Stimulated activated CD8-positive, alpha-beta memory T cell treated with anti-CD3 and anti-CD28 coated beads, Interleukin-15, amount 100 ng/mL, for 48 hours (primary cell): ENCODE measurements at regions not wholly inside any gene's neighbourhood (a gene's known extent, or its start where the extent isn't known, plus 50 kb on each side); places are given as distances from the start of the nearest gene placed in this dataset.
"Not testable (repeated sequence)": the region's sequence is repeated elsewhere in the genome, so short reads cannot be mapped to it uniquely, and the experiment has no call there.

Source experiments
- DNase-seq, 2 donors: peaks; one replicate each; pipeline ENCODE4 v3.0.0-alpha.2; 2020; ENCODE audit warnings: low read depth in 2 of 2

DNA sequence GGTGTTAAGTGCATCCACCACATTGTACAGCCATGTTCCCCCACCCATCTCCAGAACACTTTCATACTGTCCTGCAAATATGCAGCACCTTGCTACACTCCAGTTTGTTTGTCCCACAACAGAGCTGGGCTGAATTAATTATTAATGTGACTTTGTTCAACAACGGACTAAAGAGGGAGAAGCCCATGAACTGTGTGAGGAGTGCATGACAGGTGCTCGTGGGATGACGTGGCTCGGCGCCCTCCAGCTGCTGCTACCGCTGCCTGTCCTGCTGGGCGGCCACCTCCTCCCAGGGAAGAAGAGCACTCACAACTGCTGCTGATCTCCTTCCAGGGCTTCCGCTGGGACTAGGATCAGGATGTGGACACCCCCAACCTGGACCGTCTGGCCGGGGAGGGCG lies 111.2 kb upstream of the DEFB108B start:
- not testable (repeated sequence) for DNase-seq

DNA sequence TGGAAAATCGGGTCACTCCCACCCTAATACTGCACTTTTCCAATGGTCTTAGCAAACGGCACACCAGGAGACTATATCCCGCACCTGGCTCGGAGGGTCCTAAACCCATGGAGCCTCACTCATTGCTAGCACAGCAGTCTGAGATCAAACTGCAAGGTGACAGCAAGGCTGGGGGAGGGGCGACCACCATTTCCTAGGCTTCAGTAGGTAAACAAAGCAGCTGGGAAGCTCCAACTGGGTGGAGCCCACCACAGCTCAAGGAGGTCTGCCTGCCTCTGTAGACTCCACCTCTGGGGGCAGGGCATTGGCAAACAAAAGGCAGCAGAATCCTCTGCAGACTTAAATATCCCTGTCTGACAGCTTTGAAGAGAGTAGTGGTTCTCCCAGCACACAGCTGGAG lies 109.0 kb upstream of the DEFB108B start:
- DNase-seq: not testable (repeated sequence)

DNA sequence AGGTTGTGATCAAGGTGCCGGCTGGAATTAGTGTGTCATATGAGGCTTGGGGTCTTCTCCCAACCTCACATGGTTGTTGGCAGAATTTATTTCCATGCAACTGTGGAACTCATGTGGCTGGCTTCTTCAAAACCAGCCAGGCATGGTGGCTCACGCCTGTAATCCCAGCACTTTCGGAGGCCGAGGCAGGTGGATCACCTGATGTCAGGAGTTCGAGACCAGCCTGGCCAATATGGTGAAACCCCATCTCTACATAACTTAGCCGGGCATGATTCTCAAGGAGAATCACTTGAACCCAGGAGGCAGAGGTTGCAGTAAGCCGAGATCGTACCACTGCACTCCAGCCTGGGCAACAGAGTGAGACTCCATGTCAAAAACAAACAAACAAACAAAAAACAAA lies 102.3 kb upstream of the DEFB108B start:
- not testable (repeated sequence) for DNase-seq

DNA sequence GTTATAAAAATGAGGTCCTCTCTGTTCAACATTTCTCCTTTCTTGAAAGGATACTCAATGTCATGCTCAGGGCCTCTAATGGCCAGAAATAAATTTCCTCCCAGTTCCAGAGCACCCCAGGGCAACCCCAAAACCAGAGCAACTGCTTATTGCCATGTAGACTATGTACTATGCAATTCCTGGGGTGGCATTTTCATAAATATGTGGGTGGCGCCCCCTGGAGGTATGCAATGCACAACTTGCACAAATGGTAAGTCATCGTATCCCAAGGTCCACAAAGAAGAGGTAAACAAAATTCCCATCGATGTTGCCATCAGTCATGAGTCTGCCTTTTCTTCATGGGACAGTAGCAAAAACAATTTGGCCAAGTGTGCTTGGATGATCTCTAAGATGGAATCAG lies 98.6 kb upstream of the DEFB108B start:
- DNase-seq: not testable (repeated sequence)

DNA sequence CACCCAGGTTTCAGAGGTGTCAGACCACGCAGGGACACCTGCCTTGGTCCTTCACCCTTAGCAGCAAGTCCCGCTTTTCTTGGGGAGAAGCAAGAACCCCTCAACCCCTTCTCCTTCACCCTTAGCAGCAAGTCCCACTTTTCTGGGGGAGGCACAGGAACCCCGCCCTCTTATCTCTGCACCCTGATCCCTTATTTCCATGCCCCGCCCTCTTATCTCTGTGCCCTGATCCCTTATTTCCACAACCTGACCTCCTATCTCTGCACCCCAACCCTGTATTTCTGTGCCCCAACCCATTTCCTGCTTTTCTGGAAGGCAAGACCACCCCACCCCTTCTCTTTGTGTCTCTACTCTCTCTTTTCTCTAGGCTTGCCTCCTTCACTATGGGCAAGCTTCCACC lies 94.7 kb upstream of the DEFB108B start:
- not testable (repeated sequence) for DNase-seq

DNA sequence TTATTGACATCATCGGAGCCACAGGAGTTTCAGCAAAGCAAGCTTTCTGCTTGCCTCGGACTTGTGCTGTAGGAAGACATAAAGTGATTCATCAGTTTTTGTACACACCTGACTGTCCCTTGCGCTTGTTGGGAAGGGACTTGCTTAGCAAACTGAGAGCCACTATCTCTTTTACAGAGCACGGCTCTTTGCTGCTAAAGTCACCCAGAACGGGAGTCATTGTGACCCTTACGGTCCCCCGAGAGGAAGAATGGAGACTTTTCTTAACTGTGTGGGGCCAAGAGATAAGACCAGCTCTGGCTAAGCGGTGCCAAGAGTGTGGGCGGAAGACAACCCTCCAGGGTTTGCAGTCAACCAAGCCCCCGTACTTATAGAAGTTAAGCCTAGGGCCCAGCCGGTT lies 89.6 kb upstream of the DEFB108B start:
- not testable (repeated sequence) for DNase-seq

DNA sequence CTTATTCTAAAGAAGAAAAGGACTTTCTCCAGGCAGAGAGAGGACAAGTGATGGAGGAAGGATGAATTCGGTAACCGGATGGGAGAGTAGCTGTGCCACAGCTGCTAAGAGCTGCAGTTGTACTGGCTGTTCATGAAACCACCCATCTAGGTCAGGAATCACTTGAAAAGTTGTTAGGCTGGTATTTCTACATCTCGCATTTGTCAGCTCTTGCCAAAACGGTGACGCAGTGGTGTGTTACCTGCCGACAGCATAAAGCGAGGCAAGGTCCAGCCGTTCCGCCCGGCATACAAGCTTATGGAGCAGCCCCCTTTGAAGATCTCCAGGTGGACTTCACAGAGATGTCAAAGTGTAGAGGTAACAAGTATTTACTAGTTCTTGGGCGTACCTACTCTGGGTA lies 87.3 kb upstream of the DEFB108B start:
- not testable (repeated sequence) for DNase-seq

DNA sequence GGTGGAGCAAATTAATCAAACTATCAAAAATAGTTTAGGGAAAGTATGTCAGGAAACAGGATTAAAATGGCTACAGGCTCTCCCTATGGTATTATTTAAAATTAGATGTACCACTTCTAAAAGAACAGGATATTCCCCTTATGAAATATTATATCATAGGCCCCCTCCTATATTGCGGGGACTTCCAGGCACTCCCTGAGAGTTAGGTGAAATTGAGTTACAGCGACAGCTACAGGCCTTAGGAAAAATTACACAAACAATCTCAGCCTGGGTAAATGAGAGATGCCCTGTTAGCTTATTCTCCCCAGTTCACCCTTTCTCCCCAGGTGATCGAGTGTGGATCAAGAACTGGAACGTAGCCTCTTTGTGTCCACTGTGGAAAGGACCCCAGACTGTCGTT lies 86.7 kb upstream of the DEFB108B start:
- not testable (repeated sequence) for DNase-seq

DNA sequence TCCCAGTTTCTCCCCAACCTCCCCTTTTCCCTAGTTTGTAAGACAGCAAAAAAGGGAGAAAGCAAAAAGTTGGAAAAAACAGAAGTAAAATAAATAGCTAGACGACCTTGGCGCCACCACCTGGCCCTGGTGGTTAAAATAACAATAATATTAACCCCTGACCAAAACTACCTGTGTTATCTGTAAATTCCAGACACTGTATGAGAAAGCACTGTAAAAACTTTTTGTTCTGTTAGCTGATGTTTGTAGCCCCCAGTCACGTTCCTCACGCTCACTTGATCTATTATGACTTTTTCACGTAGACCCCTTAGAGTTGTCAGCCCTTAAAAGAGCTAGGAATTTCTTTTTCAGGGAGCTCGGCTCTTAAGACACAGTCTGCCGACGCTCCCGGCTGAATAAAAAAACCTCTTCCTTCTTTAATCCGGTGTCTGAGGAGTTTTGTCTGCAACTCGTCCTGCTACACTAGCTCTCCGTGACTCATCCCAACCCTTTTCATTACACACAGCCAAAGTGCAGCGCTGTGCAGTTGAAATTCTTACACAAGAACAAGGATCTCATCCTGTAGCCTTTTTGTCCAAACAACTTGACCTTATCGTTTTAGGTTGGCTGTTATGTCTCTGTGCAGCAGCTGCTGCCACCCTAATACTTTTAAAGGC lies 83.9 kb upstream of the DEFB108B start:
- DNase-seq: not testable (repeated sequence)

DNA sequence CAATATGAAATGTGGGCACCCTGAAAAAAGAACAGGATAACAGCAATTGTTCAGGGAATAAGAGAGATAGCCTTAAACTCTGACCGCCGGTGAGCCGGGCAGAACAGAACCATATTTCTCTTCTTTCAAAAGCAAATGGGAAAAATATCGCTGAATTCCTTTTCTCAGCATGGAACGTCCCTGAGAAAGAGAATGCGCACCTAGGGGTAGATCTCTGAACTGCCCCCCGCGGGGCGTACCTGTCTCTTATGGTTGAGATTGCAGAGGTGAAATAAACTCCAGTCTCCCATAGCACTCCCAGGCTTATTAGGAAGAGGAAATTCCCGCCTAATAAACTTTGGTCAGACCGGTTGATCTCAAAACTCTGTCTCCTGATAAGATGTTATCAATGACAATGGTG lies 82.1 kb upstream of the DEFB108B start:
- not testable (repeated sequence) for DNase-seq

DNA sequence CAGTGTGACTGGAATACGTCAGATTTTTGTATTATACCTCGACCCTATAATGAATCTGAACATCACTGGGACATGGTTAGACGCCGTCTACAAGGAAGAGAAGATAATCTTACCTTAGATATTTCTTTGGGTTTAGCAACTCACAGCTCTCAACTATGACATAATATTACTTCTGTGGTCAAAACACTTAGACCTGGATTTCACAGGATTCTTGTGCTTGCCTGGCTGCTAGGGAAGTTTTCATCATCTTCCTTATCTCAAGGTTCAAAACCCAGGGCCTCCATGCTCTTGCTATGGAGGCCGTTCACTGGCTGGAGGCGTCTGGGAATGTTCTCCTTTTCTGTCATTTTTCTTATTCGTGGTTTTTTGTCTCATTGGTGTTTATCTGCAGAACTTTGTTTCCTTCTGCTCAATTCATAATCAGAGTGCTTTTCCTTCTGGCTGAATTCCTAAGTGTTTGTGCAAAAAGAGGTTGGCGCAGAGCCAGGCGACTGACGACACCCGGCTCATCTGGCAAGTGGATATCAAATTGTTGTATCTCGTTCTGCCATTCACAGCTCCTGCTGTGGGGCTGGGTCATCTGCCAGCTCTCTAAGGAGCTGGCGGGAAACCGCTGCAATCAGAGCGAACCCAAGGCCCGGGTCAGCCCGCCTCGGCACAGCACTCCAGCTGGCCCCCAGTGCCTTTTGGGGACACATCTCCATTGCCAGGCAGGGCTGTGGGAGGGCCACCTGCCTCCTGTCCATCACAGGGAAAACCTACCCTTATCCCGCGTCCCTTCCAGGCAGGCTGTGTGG lies 68.1 kb upstream of the DEFB108B start:
- DNase-seq: not testable (repeated sequence)

DNA sequence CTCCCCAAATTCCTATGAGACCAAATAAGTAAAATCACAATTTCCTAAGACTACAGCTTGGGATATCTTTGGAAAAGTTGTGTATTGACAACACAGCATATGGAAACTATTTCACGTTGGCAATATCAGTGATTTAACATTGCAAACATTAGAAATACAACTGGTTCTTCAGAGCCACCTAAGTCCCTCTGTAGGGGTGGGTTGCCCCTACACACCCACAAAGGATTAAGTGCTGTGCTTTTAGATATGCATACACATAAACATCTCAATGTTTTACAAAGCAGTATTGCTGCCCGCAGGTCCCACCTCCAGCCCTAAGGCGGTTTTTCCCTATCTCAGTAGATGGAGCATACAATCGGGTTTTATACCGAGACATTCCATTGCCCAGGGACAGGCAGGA lies 66.0 kb upstream of the DEFB108B start:
- not testable (repeated sequence) for DNase-seq

DNA sequence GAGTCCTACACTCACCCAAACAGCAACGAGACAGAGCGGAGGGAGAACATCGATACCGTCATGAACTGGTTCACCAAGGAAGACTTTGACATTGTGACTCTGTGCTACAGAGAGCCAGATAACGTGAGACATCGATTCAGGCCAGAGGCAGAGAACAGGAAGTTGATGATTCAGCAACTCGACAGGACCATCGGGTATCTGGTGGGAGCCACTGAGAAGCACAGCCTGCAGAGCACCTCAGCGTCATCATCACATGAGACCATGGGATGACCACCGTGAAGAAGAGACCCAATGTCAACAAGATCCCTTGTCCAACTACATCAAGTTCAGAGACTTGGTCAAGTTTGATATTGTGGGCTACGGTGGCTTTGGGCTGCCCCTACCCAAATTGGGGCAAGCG lies 60.8 kb upstream of the DEFB108B start:
- not testable (repeated sequence) for DNase-seq

DNA sequence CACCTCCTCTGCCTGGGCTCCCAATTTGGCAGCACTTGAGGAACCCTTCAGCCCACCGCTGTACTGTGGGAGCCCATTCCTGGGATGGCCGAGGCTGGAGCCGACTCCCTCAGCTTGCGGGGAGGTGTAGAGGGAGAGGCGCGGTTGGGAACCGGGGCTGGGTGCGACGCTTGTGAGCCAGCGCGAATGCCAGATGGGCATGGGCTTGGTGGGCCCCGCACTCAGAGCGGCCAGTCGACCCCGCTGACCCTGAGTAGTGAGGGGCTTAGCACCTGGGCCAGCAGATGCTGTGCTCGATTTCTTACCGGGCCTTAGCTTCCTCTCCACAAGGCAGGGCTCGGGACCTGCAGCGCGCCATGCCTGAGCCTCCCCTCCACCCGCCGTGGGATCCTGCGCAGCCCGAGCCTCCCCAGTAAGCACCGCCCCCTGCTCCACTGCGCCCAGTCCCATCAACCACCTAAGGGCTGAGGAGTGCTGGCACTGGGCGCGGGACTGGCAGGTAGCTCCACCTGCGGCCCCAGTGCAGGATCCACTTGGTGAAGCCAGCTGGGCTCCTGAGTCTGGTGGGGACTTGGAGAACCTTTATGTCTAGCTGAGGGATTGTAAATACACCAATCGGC lies 58.3 kb upstream of the DEFB108B start:
- DNase-seq: no peak

DNA sequence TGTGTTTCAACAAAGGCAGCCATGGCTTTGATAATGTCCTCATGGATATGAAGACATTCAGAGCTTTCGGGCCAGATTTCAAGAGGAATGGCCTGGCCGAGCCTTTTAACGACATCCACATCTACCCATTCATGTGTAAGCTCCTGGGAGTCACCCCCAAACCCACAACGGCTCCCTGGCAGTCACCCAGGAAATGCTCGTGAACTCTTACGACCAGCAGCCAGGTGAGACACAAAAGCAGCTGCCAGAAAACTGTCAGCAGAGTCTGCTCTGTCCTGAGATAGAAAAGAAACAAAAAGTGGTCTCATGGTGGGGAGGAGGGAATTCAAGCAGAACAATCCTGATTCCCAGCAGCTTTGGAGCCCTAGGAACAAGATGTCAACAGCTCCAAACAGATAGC lies 52.9 kb upstream of the DEFB108B start:
- not testable (repeated sequence) for DNase-seq

DNA sequence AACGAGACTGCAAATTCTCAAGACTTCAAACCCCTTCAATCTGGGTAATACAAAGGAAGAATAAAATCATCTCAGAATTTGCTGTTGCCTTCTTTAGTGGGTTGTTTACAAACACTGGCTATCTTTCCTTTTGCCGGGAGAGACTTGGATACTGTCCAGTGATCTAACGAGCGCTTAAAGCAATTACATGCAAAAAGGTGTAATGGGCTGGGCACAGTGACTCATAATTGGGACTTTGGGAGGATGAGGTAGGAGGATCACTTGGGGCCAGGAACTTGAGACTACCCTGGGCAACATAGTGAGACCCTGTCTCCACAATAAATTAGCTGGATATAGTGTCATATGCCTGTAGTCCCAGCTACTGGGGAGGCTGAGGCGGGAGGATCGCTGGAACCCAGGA lies 52.2 kb upstream of the DEFB108B start:
- DNase-seq: not testable (repeated sequence)

DNA sequence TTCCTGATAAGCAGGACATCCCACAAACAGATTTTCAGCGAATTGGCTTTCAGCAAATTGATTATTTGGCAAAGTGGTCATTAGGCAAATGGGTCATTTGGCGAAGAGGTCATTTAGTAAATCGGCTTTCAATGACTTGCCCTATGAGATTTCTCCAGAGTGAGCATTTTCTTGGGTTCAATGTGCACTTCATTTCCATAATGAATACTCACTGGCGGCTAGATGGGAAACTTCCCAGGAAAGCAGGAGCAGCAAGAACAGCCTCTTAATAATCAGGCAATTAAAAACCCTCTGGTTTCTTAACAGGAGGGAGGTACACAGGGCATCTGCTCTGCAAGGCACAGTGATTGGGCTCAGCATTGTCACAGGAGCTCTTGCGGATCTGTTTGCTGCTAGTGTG lies 51.5 kb upstream of the DEFB108B start:
- DNase-seq: not testable (repeated sequence)

DNA sequence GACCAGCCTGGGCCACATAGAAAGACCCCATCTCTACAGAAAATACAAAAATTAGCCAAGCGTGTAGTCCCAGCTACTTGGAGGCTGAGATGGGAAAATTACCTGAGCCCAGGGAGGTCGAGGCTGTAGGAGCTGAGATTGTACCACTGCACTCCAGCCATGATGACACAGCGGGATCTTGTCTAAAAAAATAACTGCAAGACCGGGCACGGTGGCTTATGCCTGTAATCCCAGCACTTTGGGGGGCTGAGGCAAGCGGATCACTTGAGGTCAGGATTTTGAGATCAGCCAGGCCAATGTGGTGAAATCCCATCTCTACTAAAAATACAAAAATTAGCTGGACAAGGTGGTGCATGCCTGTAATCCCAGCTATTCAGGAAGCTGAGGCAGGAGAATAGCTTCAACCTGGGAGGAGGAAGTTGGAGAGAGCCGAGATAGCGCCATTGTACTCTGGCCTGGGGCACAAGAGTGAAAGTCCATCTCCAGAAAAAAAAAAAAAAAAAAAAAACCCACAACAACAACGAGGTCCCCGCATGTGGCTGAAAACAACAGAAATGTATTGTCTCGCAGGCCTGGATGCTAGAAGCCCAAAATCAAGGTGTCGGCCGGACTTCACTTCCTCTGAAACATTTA lies 50.7 kb upstream of the DEFB108B start:
- DNase-seq: not testable (repeated sequence)

DNA sequence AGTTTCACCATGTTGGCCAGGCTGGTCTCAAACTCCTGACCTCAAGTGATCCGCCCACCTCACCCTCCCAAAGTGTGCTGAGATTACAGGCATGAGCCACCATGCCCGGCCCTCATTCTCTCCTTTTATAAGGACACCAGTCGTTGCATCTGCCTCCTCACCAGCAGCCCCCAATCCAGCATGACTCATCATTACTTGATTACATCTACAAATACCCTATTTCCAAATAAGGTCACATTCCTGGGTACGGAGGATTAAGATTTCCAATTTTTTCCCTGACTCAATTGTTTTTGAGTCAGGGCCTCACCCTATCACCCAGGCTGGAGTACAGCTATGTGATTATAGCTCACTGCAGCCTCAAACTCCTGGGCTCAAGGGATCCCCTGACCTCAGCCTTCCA lies 49.8 kb upstream of the DEFB108B start:
- DNase-seq: not testable (repeated sequence)
